ENCODE measurements at regions not wholly inside any gene's neighbourhood (a gene's known extent, or its start where the extent isn't known, plus 50 kb on each side); places are given as distances from the start of the nearest gene placed in this dataset.

DNA sequence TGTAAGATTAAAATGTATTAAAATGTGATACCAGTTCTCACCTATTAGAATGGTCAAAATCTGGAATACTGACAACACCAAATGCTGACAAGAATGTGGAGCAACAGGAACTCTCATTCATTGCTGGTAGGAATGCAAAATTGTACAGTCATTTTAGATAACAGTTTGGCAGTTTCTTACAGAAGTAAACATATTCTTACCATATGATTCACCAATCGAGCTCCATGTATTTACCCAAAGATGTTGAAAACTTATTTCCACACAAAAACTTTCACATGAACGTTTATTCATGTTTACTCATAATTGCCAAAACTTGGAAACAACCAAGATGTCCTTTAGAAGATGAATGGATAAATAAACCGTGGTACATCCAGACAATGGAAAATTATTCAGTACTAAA lies 1193.5 kb upstream of the ACVR2A start:
- no peaks in the 10 kb centered on the region for H3K79me2 ChIP-seq (ENCODE audit: insufficient read depth, low read length)
- TF ChIP-seq POLR2A (IDR thresholded peaks at IDR 0.05; ENCODE audit: borderline replicate concordance, extremely low read depth, insufficient read depth, insufficient read length) = no peak
- TF ChIP-seq YY1 (IDR thresholded peaks at IDR 0.05; ENCODE audit: extremely low read depth, insufficient replicate concordance, low read depth, low read length) = no peak
- no peak for TF ChIP-seq CBX3 (IDR thresholded peaks at IDR 0.05; ENCODE audit: low read depth)
- TF ChIP-seq RAD21 (IDR thresholded peaks at IDR 0.05; ENCODE audit: low read depth) = no peak
- TF ChIP-seq SIN3A (IDR thresholded peaks at IDR 0.05; ENCODE audit: low read depth) = no peak
- no peak for TF ChIP-seq ZFX (IDR thresholded peaks at IDR 0.05)
- TF ChIP-seq SP1 (IDR thresholded peaks at IDR 0.05; ENCODE audit: low read depth) = no peak
- no peak for TF ChIP-seq POLR2AphosphoS5 (IDR thresholded peaks at IDR 0.05; ENCODE audit: low read depth, low read length)
- TF ChIP-seq CEBPB (IDR thresholded peaks at IDR 0.05; ENCODE audit: low read depth) = no peak
- TF ChIP-seq, protein P1, sequence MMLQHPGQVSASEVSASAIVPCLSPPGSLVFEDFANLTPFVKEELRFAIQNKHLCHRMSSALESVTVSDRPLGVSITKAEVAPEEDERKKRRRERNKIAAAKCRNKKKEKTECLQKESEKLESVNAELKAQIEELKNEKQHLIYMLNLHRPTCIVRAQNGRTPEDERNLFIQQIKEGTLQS (IDR thresholded peaks at IDR 0.05) = no peak
- TF ChIP-seq TCF7L2 (IDR thresholded peaks at IDR 0.05; ENCODE audit: borderline replicate concordance, extremely low read depth, insufficient read depth, insufficient read length) = no peak
- no peak for TF ChIP-seq ZNF274 (IDR thresholded peaks at IDR 0.05; ENCODE audit: low read depth, low read length)
- CTCF ChIA-PET = no interaction called here
- H3K27me3 ChIP-seq (ENCODE audit: insufficient read depth, low read length) = no peaks in the 10 kb centered on the region
- H3K4me2 ChIP-seq (ENCODE audit: low read length) = no peak overlapping the region
- RAD21 ChIA-PET (ENCODE audit: low non-redundant PET in 1 of 2, low total read pairs in 2 of 2, uncharacterized antibody in 2 of 2, unreplicated experiment in 2 of 2) = no interaction called here
- H4K20me1 ChIP-seq (ENCODE audit: insufficient read depth) = no peaks in the 10 kb centered on the region
- BruUV-seq (replicated peaks) = no TSS peak
- H2AFZ ChIP-seq (ENCODE audit: low read depth, low read length, poor library complexity, severe bottlenecking) = no peak overlapping the region
- H3K9me2 ChIP-seq (ENCODE audit: insufficient read depth) = no peaks in the 10 kb centered on the region
- no peak overlapping the region for H3K27ac ChIP-seq (ENCODE audit: low read depth, low read length)
- H3K9me3 ChIP-seq (ENCODE audit: control insufficient read depth in 1 of 2, insufficient read depth in 1 of 2, low read depth in 1 of 2, low read length in 2 of 2) = no peaks in the 10 kb centered on the region
- no peaks in the 10 kb centered on the region for H3K36me3 ChIP-seq (ENCODE audit: control insufficient read depth in 1 of 2, insufficient read depth in 2 of 2, low read length in 2 of 2)
- intact Hi-C loops (cut with micrococcal nuclease) = no loop called here
- H3K4me1 ChIP-seq (ENCODE audit: control insufficient read depth in 1 of 2, insufficient read depth in 2 of 2, low read length in 2 of 2) = no peaks in the 10 kb centered on the region
- ATAC-seq (no peak), DNase-seq (ENCODE audit: low read depth, low spot score) (no peak)
- H3K4me3 ChIP-seq (replicated peaks in 1 of 2; ENCODE audit: low read depth in 1 of 2, low read length in 2 of 2) = no peak overlapping the region
- POLR2A ChIA-PET = no interaction called here
- H3K9ac ChIP-seq (ENCODE audit: low read length) = no peak overlapping the region

DNA sequence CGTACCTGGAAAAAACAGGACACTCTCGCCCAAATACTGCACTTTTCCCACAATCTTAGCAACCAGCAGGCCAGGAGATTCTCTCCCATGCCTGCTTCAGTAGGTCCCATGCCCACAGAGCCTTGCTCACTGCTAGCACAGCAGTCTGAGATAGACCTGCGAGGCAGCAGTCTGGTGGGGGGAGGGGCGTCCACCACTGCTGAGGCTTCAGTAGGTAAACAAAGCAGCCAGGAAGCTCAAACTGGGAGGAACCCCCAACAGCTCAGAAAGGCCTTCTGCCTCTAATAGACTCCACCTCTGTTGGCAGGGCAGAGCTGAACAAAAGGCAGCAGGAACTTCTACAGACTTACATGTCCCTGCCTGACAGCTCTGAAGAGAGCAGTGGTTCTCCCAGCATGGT lies 1202.8 kb upstream of the ACVR2A start:
- Histone ChIP-seq H3K4me2 (ENCODE audit: low read length) (no peak overlapping the region), H3K4me1 (ENCODE audit: control insufficient read depth in 1 of 2, insufficient read depth in 2 of 2, low read length in 2 of 2) (no peaks in the 10 kb centered on the region)
- TF ChIP-seq POLR2AphosphoS5 (IDR thresholded peaks at IDR 0.05; ENCODE audit: low read depth, low read length) = no peak
- TF ChIP-seq FOSL1 (IDR thresholded peaks at IDR 0.05; ENCODE audit: low read depth) = no peak
- TF ChIP-seq RAD21 (IDR thresholded peaks at IDR 0.05; ENCODE audit: low read depth) = no peak
- TF ChIP-seq ZFX (IDR thresholded peaks at IDR 0.05) = no peak
- TF ChIP-seq SRF (IDR thresholded peaks at IDR 0.05; ENCODE audit: low read depth) = no peak
- TF ChIP-seq CBX3 (IDR thresholded peaks at IDR 0.05; ENCODE audit: low read depth) = no peak
- TF ChIP-seq ZNF274 (IDR thresholded peaks at IDR 0.05; ENCODE audit: low read depth, low read length) = no peak
- TF ChIP-seq, protein P1 (IDR thresholded peaks at IDR 0.05) = no peak
- TF ChIP-seq, protein P2, sequence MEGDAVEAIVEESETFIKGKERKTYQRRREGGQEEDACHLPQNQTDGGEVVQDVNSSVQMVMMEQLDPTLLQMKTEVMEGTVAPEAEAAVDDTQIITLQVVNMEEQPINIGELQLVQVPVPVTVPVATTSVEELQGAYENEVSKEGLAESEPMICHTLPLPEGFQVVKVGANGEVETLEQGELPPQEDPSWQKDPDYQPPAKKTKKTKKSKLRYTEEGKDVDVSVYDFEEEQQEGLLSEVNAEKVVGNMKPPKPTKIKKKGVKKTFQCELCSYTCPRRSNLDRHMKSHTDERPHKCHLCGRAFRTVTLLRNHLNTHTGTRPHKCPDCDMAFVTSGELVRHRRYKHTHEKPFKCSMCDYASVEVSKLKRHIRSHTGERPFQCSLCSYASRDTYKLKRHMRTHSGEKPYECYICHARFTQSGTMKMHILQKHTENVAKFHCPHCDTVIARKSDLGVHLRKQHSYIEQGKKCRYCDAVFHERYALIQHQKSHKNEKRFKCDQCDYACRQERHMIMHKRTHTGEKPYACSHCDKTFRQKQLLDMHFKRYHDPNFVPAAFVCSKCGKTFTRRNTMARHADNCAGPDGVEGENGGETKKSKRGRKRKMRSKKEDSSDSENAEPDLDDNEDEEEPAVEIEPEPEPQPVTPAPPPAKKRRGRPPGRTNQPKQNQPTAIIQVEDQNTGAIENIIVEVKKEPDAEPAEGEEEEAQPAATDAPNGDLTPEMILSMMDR (IDR thresholded peaks at IDR 0.05 in 2 of 3, conservative IDR thresholded peaks at IDR 0.05 in 1 of 3; ENCODE audit: borderline replicate concordance in 1 of 3, insufficient read depth in 1 of 3, low read depth in 2 of 3, low read length in 2 of 3) = no peak
- TF ChIP-seq POLR2A (IDR thresholded peaks at IDR 0.05; ENCODE audit: borderline replicate concordance, extremely low read depth, insufficient read depth, insufficient read length) = no peak
- no peak for TF ChIP-seq EZH2phosphoT487 (IDR thresholded peaks at IDR 0.05; ENCODE audit: borderline replicate concordance)

More for the DNA sequence above, 1202.8 kb upstream of the ACVR2A start:
- no peaks in the 10 kb centered on the region for H3K9me3 ChIP-seq (ENCODE audit: control insufficient read depth in 1 of 2, insufficient read depth in 1 of 2, low read depth in 1 of 2, low read length in 2 of 2)
- RAD21 ChIA-PET (ENCODE audit: low non-redundant PET in 1 of 2, low total read pairs in 2 of 2, uncharacterized antibody in 2 of 2, unreplicated experiment in 2 of 2) = no interaction called here
- H3K9me2 ChIP-seq (ENCODE audit: insufficient read depth) = no peaks in the 10 kb centered on the region
- H3K27me3 ChIP-seq (ENCODE audit: insufficient read depth, low read length) = no peaks in the 10 kb centered on the region
- CTCF ChIA-PET = no interaction called here
- H3K9ac ChIP-seq (ENCODE audit: low read length) = no peak overlapping the region
- DNase-seq (ENCODE audit: low read depth, low spot score) = no peak
- H3K4me3 ChIP-seq (replicated peaks in 1 of 2; ENCODE audit: low read depth in 1 of 2, low read length in 2 of 2) = no peak overlapping the region
- H3K27ac ChIP-seq (ENCODE audit: low read depth, low read length) = no peak overlapping the region
- POLR2A ChIA-PET = no interaction called here
- intact Hi-C loops (cut with micrococcal nuclease) = no loop called here
- H3K36me3 ChIP-seq (ENCODE audit: control insufficient read depth in 1 of 2, insufficient read depth in 2 of 2, low read length in 2 of 2) = no peaks in the 10 kb centered on the region
- no TSS peak for BruUV-seq (replicated peaks)
- H2AFZ ChIP-seq (ENCODE audit: low read depth, low read length, poor library complexity, severe bottlenecking) = no peak overlapping the region
- no peaks in the 10 kb centered on the region for H3K79me2 ChIP-seq (ENCODE audit: insufficient read depth, low read length)
- ATAC-seq = no peak
- H4K20me1 ChIP-seq (ENCODE audit: insufficient read depth) = no peaks in the 10 kb centered on the region
